Gastrocnemius medialis (tissue), 4 donors: ENCODE measurements at regions not wholly inside any gene's neighbourhood (a gene's known extent, or its start where the extent isn't known, plus 50 kb on each side); places are given as distances from the start of the nearest gene placed in this dataset.

ENCODE experiments used
- ATAC-seq, 2 donors: fragments of 150-250 bp; one replicate each; pipeline ENCODE4 v1.9.1; 2016
- DNase-seq, 2 donors: peaks; one replicate each; pipeline ENCODE4 v3.0.0-alpha.2; 2019
- H3K27ac ChIP-seq, 4 donors: fragments of 200-600 bp; sonication (generic); 1 replicate in 1 of 4; 2 replicates in 3 of 4; pipeline ENCODE4 v1.5.1; 2016 to 2018; ENCODE audit warnings: mild to moderate bottlenecking in 2 of 4, moderate library complexity in 1 of 4
- H3K27me3 ChIP-seq, 3 donors: fragments of 200-600 bp; sonication (generic) in 2 of 3; 1 replicate in 1 of 3; 2 replicates in 2 of 3; pipeline versions ENCODE4 v1.5.1 to v1.6.0; 2016 to 2019; ENCODE audit warnings: mild to moderate bottlenecking in 1 of 3, moderate library complexity in 1 of 3
- H3K36me3 ChIP-seq, 2 donors: fragments of 200-600 bp; sonication (generic) in 1 of 2; one replicate each; pipeline ENCODE4 v1.5.1; 2017 to 2018
- H3K4me1 ChIP-seq, 2 donors: fragments of 200-600 bp; sonication (generic) in 1 of 2; one replicate each; pipeline ENCODE4 v1.5.1; 2016 to 2017; ENCODE audit warnings: mild to moderate bottlenecking in 2 of 2
- H3K4me3 ChIP-seq, 4 donors: fragments of 200-600 bp; sonication (generic) in 3 of 4; 1 replicate in 1 of 4; 2 replicates in 3 of 4; pipeline ENCODE4 v1.5.1; 2016 to 2019; ENCODE audit warnings: mild to moderate bottlenecking in 2 of 4
- H3K9me3 ChIP-seq, 3 donors: fragments of 200-600 bp; sonication (generic) in 2 of 3; 1 replicate in 1 of 3; 2 replicates in 2 of 3; pipeline ENCODE4 v1.5.1; 2016 to 2019
- POLR2A ChIP-seq, 2 donors: fragments of 450-650 bp; IDR thresholded peaks; one replicate each; pipeline ENCODE4 v1.6.1; 2017; ENCODE audit warnings: antibody characterized with exemption in 2 of 2, mild to moderate bottlenecking in 2 of 2, moderate library complexity in 2 of 2
- in situ Hi-C, 4 donors: fragments of 200-750 bp; cut with MboI; loops; one replicate each; pipeline versions ENCODE4 v1.15.0 to v1.8.0; 2017; ENCODE audit warnings: low sequenced_read_pairs in 4 of 4
- intact Hi-C: fragments of 100-400 bp; cut with DNase I; formaldehyde crosslinking; loops from one replicate; pipeline ENCODE4 v1.15.1; 2023; ENCODE audit warnings: low total_unique reads
- TF ChIP-seq, protein P1 (sequence below), 5 experiments: fragments of 450-650 bp in 3 of 5; fragments of 200-600 bp in 2 of 5; sonication (generic) in 2 of 5; IDR thresholded peaks in 4 of 5; conservative IDR thresholded peaks in 1 of 5; 1 replicate in 4 of 5; 2 replicates in 1 of 5; pipeline ENCODE4 v1.5.1; 2016 to 2019; ENCODE audit warnings: antibody characterized with exemption in 5 of 5, mild to moderate bottlenecking in 3 of 5, moderate library complexity in 3 of 5

GRCh38 chr5:67674159-67674655 is 477.6 kb upstream of the CD180 start:
- Histone ChIP-seq H3K9me3 (no peaks in the 10 kb centered on the region), H3K4me3 (no peak overlapping the region), H3K4me1 (peaks cover 19 to 20% of the 10 kb centered on the region in 2 donors), H3K27me3 (no peaks in the 10 kb centered on the region), H3K36me3 (no peaks in the 10 kb centered on the region), H3K27ac (no peak overlapping the region)
- intact Hi-C loops, result loop anchor here (10.0 kb wide), 1 partner anchor 659 kb away; no protein-coding TSS in a partner anchor
- DNase-seq, result no peak
- ATAC-seq, result no peak
- TF ChIP-seq POLR2A (IDR thresholded peaks at IDR 0.05), result no peak
- TF ChIP-seq, protein P1, sequence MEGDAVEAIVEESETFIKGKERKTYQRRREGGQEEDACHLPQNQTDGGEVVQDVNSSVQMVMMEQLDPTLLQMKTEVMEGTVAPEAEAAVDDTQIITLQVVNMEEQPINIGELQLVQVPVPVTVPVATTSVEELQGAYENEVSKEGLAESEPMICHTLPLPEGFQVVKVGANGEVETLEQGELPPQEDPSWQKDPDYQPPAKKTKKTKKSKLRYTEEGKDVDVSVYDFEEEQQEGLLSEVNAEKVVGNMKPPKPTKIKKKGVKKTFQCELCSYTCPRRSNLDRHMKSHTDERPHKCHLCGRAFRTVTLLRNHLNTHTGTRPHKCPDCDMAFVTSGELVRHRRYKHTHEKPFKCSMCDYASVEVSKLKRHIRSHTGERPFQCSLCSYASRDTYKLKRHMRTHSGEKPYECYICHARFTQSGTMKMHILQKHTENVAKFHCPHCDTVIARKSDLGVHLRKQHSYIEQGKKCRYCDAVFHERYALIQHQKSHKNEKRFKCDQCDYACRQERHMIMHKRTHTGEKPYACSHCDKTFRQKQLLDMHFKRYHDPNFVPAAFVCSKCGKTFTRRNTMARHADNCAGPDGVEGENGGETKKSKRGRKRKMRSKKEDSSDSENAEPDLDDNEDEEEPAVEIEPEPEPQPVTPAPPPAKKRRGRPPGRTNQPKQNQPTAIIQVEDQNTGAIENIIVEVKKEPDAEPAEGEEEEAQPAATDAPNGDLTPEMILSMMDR (IDR thresholded peaks at IDR 0.05 in 4 of 5, conservative IDR thresholded peaks at IDR 0.05 in 1 of 5), result no peak
- in situ Hi-C loops, result no loop called here

DNA sequence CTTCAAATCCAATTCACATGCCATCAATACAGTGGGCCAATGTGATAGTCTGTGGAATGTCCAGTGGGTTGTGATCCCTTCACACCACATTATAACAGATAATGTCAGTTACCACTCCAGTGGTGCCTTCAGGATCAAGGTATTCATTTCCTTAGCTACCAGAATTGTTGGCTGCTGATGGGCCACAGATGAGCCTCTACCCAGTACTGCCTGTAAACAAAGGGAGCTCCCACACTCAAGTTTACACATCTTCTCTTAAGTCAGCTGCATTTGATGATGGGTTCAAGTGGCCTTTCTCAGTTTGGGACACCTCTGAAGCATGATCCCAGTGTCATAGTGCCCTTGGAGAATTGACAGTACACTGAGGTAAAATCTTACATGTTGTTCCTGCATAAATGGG is 477.0 kb upstream of the CD180 start:
- intact Hi-C loops, result loop anchor here (10.0 kb wide), 1 partner anchor 659 kb away; no protein-coding TSS in a partner anchor
- ATAC-seq (no peak), DNase-seq (no peak)
- Histone ChIP-seq H3K9me3 (no peaks in the 10 kb centered on the region), H3K4me1 (peaks cover 15 to 20% of the 10 kb centered on the region in 2 donors), H3K27ac (no peak overlapping the region), H3K36me3 (no peaks in the 10 kb centered on the region), H3K4me3 (no peak overlapping the region), H3K27me3 (no peaks in the 10 kb centered on the region)
- TF ChIP-seq, protein P1 (IDR thresholded peaks at IDR 0.05 in 4 of 5, conservative IDR thresholded peaks at IDR 0.05 in 1 of 5), result no peak
- no peak for TF ChIP-seq POLR2A (IDR thresholded peaks at IDR 0.05)
- in situ Hi-C loops, result no loop called here

DNA sequence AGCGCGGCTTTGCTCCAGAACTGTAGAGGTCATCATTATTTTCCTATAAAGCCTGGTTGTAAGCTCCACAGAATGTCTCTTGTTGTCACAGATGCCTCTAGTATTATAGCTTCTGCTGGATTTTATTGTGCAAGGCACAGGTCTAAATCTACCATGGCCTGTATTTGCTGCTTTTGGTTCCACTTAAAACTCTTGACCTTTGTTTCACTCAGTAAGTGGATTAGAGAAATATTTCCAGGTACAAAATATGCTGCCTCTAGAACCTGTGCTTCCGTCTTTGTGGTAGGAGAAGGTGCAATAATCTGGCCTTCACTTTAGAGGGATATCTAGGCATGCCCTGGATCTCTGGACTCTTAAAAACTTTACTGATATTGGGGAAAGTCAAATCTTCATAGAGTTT is 476.6 kb upstream of the CD180 start:
- TF ChIP-seq POLR2A (IDR thresholded peaks at IDR 0.05), result no peak
- TF ChIP-seq, protein P1 (IDR thresholded peaks at IDR 0.05 in 4 of 5, conservative IDR thresholded peaks at IDR 0.05 in 1 of 5), result no peak
- no peaks in the 10 kb centered on the region for H3K27me3 ChIP-seq
- intact Hi-C loops (loop anchor here (10.0 kb wide), 1 partner anchor 658 kb away; no protein-coding TSS in a partner anchor), in situ Hi-C loops (no loop called here)
- no peak for DNase-seq
- no peak overlapping the region for H3K4me3 ChIP-seq
- H3K4me1 ChIP-seq, result peaks cover 11 to 17% of the 10 kb centered on the region in 2 donors
- H3K36me3 ChIP-seq, result no peaks in the 10 kb centered on the region
- ATAC-seq, result no peak
- no peaks in the 10 kb centered on the region for H3K9me3 ChIP-seq
- H3K27ac ChIP-seq, result no peak overlapping the region

- in situ Hi-C loops (no loop called here), intact Hi-C loops (loop anchor here (10.0 kb wide), 1 partner anchor 658 kb away; no protein-coding TSS in a partner anchor)
- DNase-seq (no peak), ATAC-seq (no peak)
- Histone ChIP-seq H3K27me3 (no peaks in the 10 kb centered on the region), H3K36me3 (no peaks in the 10 kb centered on the region), H3K9me3 (no peaks in the 10 kb centered on the region), H3K27ac (no peak overlapping the region), H3K4me1 (peaks cover 8 to 13% of the 10 kb centered on the region in 2 donors), H3K4me3 (no peak overlapping the region)
- no peak for TF ChIP-seq POLR2A (IDR thresholded peaks at IDR 0.05)
- TF ChIP-seq, protein P1 (IDR thresholded peaks at IDR 0.05 in 4 of 5, conservative IDR thresholded peaks at IDR 0.05 in 1 of 5), result no peak
Measured at GRCh38 chr5:67672636-67673035, 476.0 kb upstream of the CD180 start.

- in situ Hi-C loops, result no loop called here
- DNase-seq, result no peak
Measured at GRCh38 chr5:67669916-67670315, 473.3 kb upstream of the CD180 start.

More at GRCh38 chr5:67669916-67670315, 473.3 kb upstream of the CD180 start:
- intact Hi-C loops, result loop anchor here (10.0 kb wide), 1 partner anchor 655 kb away; no protein-coding TSS in a partner anchor
- Histone ChIP-seq H3K27me3 (no peaks in the 10 kb centered on the region), H3K4me3 (no peak overlapping the region), H3K27ac (no peak overlapping the region), H3K9me3 (no peaks in the 10 kb centered on the region), H3K36me3 (no peaks in the 10 kb centered on the region), H3K4me1 (no peaks in the 10 kb centered on the region)
- TF ChIP-seq, protein P1 (IDR thresholded peaks at IDR 0.05 in 4 of 5, conservative IDR thresholded peaks at IDR 0.05 in 1 of 5), result no peak
- no peak for TF ChIP-seq POLR2A (IDR thresholded peaks at IDR 0.05)
- no peak for ATAC-seq
